Neuron (in vitro differentiated cells): ENCODE measurements at regions not wholly inside any gene's neighbourhood (a gene's known extent, or its start where the extent isn't known, plus 50 kb on each side); places are given as distances from the start of the nearest gene placed in this dataset.

Experiments
- H2AFZ ChIP-seq: one replicate; pipeline ENCODE4 v1.6.1; 2013; ENCODE audit warnings: low read depth, mild to moderate bottlenecking, inconsistent platforms, low read length, moderate library complexity
- H3K27me3 ChIP-seq: one replicate; pipeline ENCODE4 v1.6.1; 2013; ENCODE audit warnings: low read length; ENCODE audit not compliant: insufficient read depth
- H3K36me3 ChIP-seq: one replicate; pipeline ENCODE4 v1.6.1; 2013; ENCODE audit warnings: low read length; ENCODE audit not compliant: insufficient read depth
- H3K4me1 ChIP-seq: one replicate; pipeline ENCODE4 v1.6.1; 2013; ENCODE audit warnings: low read length; ENCODE audit not compliant: insufficient read depth
- H3K4me3 ChIP-seq: 2 replicates; pipeline ENCODE4 v1.5.1; 2013; ENCODE audit warnings: mild to moderate bottlenecking, low read length, moderate library complexity
- H3K9me3 ChIP-seq: one replicate; pipeline ENCODE4 v1.6.1; 2013; ENCODE audit warnings: low read length

- Histone ChIP-seq H3K27me3 (peaks cover 2% of the 10 kb centered on the region), H3K4me3 (no peak overlapping the region), H3K36me3 (no peaks in the 10 kb centered on the region), H3K4me1 (no peaks in the 10 kb centered on the region), H2AFZ (no peak overlapping the region), H3K9me3 (no peaks in the 10 kb centered on the region)
Measured at GRCh38 chr11:115873813-115874212, 369.6 kb upstream of the CADM1 start.

GRCh38 chr11:115872416-115872815 lies 368.2 kb upstream of the CADM1 start:
- Histone ChIP-seq H3K9me3 (no peaks in the 10 kb centered on the region), H2AFZ (no peak overlapping the region), H3K4me3 (no peak overlapping the region), H3K4me1 (no peaks in the 10 kb centered on the region), H3K27me3 (peaks cover 2% of the 10 kb centered on the region), H3K36me3 (no peaks in the 10 kb centered on the region)

- Histone ChIP-seq H2AFZ (no peak overlapping the region), H3K36me3 (no peaks in the 10 kb centered on the region), H3K27me3 (peaks cover 2% of the 10 kb centered on the region), H3K4me1 (no peaks in the 10 kb centered on the region), H3K4me3 (no peak overlapping the region), H3K9me3 (no peaks in the 10 kb centered on the region)
Measured at GRCh38 chr11:115871161-115871760, 367.0 kb upstream of the CADM1 start.

GRCh38 chr11:115869780-115870431 lies 365.7 kb upstream of the CADM1 start:
- Histone ChIP-seq H3K4me1 (no peaks in the 10 kb centered on the region), H3K4me3 (no peak overlapping the region), H3K27me3 (peaks cover 2% of the 10 kb centered on the region), H2AFZ (no peak overlapping the region), H3K9me3 (no peaks in the 10 kb centered on the region), H3K36me3 (no peaks in the 10 kb centered on the region)

- H2AFZ ChIP-seq = no peak overlapping the region
- peaks cover 2% of the 10 kb centered on the region for H3K27me3 ChIP-seq
- no peaks in the 10 kb centered on the region for H3K9me3 ChIP-seq
- H3K4me3 ChIP-seq = no peak overlapping the region
- no peaks in the 10 kb centered on the region for H3K36me3 ChIP-seq
- no peaks in the 10 kb centered on the region for H3K4me1 ChIP-seq
Measured at GRCh38 chr11:115869131-115869530, 364.9 kb upstream of the CADM1 start.

GRCh38 chr11:115860246-115860645 lies 356.0 kb upstream of the CADM1 start:
- no peak overlapping the region for H2AFZ ChIP-seq
- H3K4me1 ChIP-seq = no peaks in the 10 kb centered on the region
- no peaks in the 10 kb centered on the region for H3K27me3 ChIP-seq
- H3K4me3 ChIP-seq = no peak overlapping the region
- no peaks in the 10 kb centered on the region for H3K36me3 ChIP-seq
- no peaks in the 10 kb centered on the region for H3K9me3 ChIP-seq

GRCh38 chr11:115848611-115849010 lies 344.4 kb upstream of the CADM1 start:
- Histone ChIP-seq H3K4me3 (no peak overlapping the region), H3K36me3 (no peaks in the 10 kb centered on the region), H3K9me3 (no peaks in the 10 kb centered on the region), H3K4me1 (no peaks in the 10 kb centered on the region), H2AFZ (no peak overlapping the region), H3K27me3 (no peaks in the 10 kb centered on the region)

- Histone ChIP-seq H3K27me3 (no peaks in the 10 kb centered on the region), H3K36me3 (no peaks in the 10 kb centered on the region), H3K4me3 (no peak overlapping the region), H2AFZ (no peak overlapping the region), H3K9me3 (no peaks in the 10 kb centered on the region), H3K4me1 (no peaks in the 10 kb centered on the region)
Measured at GRCh38 chr11:115848080-115848479, 343.9 kb upstream of the CADM1 start.

- no peak overlapping the region for H3K4me3 ChIP-seq
- no peaks in the 10 kb centered on the region for H3K27me3 ChIP-seq
- no peaks in the 10 kb centered on the region for H3K36me3 ChIP-seq
- no peaks in the 10 kb centered on the region for H3K4me1 ChIP-seq
- no peaks in the 10 kb centered on the region for H3K9me3 ChIP-seq
- no peak overlapping the region for H2AFZ ChIP-seq
Measured at GRCh38 chr11:115845872-115846271, 341.7 kb upstream of the CADM1 start.

GRCh38 chr11:115843685-115844084 lies 339.5 kb upstream of the CADM1 start:
- Histone ChIP-seq H3K9me3 (no peaks in the 10 kb centered on the region), H3K4me3 (no peak overlapping the region), H3K36me3 (no peaks in the 10 kb centered on the region), H3K27me3 (no peaks in the 10 kb centered on the region), H2AFZ (no peak overlapping the region), H3K4me1 (no peaks in the 10 kb centered on the region)

GRCh38 chr11:115843111-115843510 lies 338.9 kb upstream of the CADM1 start:
- Histone ChIP-seq H3K27me3 (no peaks in the 10 kb centered on the region), H2AFZ (no peak overlapping the region), H3K4me1 (no peaks in the 10 kb centered on the region), H3K4me3 (no peak overlapping the region), H3K36me3 (no peaks in the 10 kb centered on the region), H3K9me3 (no peaks in the 10 kb centered on the region)

- no peaks in the 10 kb centered on the region for H3K27me3 ChIP-seq
- H3K36me3 ChIP-seq = no peaks in the 10 kb centered on the region
- H2AFZ ChIP-seq = no peak overlapping the region
- H3K9me3 ChIP-seq = no peaks in the 10 kb centered on the region
- no peak overlapping the region for H3K4me3 ChIP-seq
- no peaks in the 10 kb centered on the region for H3K4me1 ChIP-seq
Measured at GRCh38 chr11:115820026-115820425, 315.8 kb upstream of the CADM1 start.

GRCh38 chr11:115819014-115819413 lies 314.8 kb upstream of the CADM1 start:
- Histone ChIP-seq H3K9me3 (no peaks in the 10 kb centered on the region), H2AFZ (no peak overlapping the region), H3K36me3 (no peaks in the 10 kb centered on the region), H3K4me3 (no peak overlapping the region), H3K4me1 (no peaks in the 10 kb centered on the region), H3K27me3 (no peaks in the 10 kb centered on the region)
